LHCN-M2 (cell line): ENCODE measurements at regions not wholly inside any gene's neighbourhood (a gene's known extent, or its start where the extent isn't known, plus 50 kb on each side); places are given as distances from the start of the nearest gene placed in this dataset.

ENCODE experiments used
- DNase-seq: peaks from one replicate; pipeline ENCODE4 v3.0.0-alpha.2; 2012; ENCODE audit warnings: low read depth

DNA sequence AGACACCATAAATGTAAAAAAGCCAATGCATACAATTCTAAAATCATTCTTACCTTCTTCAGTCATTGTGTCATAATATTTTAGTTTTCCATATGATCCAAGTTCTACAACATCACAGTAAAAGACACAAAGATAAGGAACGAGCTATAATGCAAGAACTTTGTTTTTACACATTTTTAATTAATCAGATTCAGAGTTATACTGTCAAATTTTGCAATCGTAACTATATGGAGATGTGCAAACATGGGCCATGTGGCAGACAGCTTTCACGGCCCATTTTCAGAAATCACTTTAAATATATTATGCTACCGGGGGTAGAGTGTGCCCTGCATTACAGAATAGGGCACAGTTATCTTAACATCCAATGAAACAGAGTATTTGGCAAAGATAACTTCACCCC is 188.4 kb downstream of the ACER2 start:
- DNase-seq, result no peak

GRCh38 chr9:19595003-19595402 is 186.2 kb downstream of the ACER2 start:
- no peak for DNase-seq

DNA sequence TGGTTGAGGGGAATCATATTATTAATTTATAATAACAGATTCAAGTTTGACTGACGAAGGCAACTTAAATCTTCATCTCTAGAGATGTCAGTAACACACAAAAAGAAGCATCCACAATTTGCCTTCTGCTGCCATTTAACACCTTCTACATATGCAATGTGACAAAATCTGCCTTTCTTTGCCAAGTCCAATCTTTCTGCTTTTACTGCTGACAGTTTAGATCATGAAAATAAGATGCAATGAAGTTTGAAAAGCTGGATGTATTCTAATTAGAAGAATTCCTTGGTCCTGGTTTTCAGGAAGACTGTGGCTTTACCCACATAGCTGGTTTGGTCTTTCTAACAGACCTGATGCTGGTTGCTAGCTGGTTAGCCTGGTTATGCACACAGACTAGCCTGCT is 178.9 kb downstream of the ACER2 start:
- DNase-seq, result no peak

- DNase-seq, result no peak
Observed at GRCh38 chr9:19583890-19584289, 175.1 kb downstream of the ACER2 start.

GRCh38 chr9:19577411-19577810 is 168.6 kb downstream of the ACER2 start:
- no peak for DNase-seq

GRCh38 chr9:19568946-19569345 is 160.1 kb downstream of the ACER2 start:
- DNase-seq, result no peak

DNA sequence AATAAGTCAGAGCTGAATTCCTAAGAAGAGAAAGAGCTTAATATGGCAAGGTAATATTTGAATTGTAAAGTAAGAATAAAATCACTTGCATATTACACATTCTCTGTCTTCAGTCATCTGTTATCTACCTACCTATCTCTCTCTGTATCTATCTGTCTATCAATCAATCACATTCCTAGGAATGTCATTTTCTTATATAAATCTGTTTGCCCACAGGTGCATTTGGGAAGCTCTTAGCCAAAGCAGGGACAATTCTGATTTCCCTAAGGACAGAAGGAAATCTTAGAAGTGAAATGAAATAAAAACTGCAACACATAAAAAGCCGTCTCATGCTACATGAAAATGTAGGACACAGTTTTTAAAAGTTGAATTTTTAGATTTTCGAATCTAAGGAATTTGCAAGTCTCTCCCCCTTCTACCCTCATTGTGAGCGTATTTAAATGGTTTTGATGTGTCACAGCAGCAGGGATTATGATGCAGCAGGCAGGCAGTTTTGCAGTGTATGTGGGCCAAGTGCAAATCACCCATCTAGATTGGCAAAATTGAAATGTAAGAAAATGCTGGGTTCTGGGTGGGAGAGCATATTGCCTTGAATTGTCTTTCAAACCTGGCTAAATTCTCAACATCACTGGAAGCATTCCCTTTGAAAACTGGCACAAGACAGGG is 155.7 kb downstream of the ACER2 start:
- DNase-seq, result no peak

DNA sequence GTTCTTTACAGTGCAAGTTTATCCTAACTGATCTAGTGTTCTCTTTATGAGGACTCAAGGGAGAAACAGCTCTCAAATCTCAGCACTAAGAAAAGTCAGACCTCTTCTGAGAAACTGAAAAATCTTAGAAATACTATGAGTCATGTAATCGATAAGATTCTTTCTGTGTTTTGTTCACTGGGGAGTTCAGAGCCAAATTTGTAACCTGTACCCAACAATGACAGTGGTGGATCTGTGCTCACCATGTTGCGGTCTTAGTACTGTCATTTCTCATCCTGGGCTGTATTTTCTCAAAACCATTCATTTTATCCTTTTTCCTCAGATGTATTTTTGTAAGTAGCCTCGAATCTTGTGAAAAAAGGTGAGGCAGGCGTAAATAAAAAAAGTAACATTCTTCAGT is 146.4 kb downstream of the ACER2 start:
- no peak for DNase-seq

- DNase-seq, result no peak
Observed at GRCh38 chr9:19554529-19554928, 145.7 kb downstream of the ACER2 start.

DNA sequence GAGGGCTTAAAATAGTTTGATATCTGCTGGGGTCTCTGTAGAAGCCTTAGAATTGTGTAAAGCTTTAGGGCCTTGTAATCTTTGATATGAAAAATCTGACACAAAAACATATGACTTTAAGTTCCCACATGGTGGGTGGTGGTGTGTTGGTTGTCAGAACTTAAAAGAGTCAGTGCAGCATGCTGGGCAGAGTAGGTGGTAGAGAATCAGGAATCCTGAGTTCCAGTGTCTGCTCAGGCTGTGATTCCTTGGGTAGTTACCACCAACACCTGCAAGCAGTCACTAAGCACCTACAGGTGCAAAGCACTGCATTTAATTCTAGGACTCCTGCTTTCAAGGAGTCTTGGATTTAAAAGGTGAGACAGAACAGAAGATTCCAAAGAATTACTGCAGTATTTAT is 144.6 kb downstream of the ACER2 start:
- DNase-seq, result no peak

DNA sequence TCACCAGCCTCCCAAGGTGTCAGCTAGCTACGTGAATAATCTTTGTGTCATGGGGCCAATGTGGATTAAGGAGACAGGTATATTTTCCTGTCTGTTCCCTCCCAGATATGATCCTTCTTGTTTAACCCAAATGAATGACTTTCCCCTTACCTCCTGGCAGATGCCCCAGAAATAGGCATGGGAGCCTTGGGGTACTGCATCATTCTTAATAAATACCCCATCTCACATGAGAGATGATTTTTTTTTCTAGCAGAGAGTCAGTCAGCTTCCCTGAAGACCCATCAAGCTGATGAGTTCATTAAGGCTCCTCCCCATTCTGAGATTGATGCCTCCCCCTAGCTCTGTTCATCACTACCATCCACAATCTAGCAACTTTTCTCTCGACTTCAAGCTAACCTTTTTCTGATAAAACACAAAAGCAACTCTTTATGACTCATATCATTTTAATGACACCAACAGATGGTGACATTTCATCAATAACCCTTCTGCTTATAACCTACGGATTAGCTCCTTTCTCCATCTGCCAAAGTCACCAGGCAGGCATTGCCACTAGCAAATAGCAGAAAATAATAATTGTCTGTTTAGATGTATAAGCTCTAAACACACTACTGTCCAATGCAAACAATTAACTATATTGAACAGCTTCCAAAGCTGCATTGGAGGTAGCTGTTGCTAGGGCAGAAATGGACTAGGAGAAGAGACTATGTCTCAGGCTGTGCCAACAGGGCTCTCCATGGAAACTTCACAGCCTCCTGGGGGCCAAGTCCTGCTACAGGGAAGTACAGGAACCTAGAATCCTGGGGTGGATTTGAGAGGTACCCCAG is 143.7 kb downstream of the ACER2 start:
- DNase-seq, result peak; percentile 13

DNA sequence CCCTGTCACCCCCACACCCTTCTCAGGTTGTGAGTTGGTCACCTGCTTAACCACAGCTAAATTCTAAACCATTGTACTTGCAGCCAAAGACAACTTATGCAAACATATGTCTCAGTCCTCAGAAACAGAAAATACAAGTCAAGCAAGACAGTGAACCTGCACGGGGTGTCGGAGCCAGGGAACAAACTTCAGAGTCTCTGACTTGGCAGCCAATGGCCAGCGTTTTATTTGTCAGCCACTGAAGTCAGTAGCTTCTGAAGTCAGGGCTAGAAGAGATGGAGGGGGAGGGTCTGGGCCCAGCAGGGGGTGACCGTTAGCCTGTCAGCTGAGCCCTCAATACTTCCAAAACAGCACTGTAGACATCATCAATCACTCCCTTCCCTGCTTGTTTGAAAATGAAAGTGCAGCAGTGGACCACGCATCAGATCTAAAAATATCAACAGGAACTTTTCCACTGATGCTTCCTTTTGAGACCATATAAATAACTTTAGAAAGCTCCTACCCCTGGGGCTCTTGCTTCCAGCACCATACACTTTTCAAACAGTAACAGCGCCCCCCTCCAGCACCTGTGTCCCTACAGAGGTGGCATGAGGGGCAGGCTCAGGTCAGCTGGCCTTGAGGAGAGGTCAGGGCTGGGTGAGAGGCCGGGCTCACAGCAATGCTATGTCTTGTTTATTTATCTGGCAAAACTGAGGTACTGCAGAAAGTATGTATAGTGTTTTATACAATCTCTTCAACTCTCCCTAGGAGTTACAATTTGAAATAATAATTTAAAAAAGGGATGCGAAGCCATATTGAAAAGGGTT is 142.5 kb downstream of the ACER2 start:
- DNase-seq, result no peak

DNA sequence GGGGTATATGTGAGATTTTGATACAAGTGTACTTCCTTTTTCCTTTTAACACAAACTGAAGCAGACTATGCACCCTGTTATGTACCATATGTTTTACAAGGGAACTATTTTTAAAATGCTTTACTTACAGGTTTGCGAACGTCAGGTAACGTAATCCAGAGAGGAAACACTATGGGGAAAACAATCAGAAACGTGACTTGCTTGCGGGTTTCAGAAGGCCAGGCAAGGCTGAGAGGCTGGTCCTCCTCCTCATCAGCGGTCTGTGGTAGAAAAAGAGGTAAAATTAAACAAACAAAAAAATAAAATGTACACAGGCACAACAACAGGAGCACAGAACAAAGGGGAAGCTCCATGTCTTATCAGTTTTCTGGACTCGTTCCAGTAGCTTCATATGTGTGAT is 141.2 kb downstream of the ACER2 start:
- no peak for DNase-seq

- DNase-seq, result peak; percentile 17
Observed at GRCh38 chr9:19533373-19533772, 124.6 kb downstream of the ACER2 start.

- DNase-seq, result no peak
Observed at GRCh38 chr9:19527663-19528062, 118.9 kb downstream of the ACER2 start.

GRCh38 chr9:19522558-19522957 is 113.7 kb downstream of the ACER2 start:
- DNase-seq, result no peak

GRCh38 chr9:19521205-19521604 is 112.4 kb downstream of the ACER2 start:
- no peak for DNase-seq

DNA sequence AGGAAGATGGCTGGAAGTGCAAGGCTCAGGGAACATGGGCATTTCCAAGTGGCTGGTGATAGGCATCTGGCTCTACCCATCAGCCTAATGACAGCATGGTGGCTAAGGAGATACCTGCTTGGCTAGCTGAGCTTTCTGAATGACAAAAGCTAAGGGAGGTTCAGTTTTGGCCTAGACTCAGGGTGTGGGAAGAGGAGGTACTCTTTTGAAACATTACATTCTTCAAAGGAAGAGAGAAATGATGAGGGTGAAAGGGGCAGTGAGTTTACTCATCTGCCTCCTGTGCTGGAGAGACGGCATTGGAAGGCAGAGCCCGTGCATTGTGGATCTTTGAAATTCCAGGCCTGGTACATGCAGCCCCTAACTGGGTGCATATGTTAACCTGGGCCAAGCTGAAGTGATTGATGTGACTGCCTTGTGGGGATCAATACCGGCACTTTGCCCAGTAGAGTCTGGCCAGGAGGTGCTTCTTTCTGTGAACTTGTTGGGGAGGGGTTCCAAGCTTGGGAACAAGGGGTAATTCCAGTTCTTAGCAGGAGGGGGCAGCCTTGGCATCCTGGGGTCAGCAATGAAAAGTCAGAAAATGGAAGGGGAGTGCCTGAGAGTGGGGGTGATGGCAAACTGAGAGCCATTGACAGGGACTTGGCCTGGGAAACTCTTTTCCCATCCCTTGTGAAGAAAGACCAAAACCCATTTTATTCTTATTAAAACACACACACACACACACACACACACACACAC is 108.6 kb downstream of the ACER2 start:
- peak; percentile 2 for DNase-seq

GRCh38 chr9:19516348-19516747 is 107.5 kb downstream of the ACER2 start:
- DNase-seq, result no peak

GRCh38 chr9:19513671-19514275 is 105.0 kb downstream of the ACER2 start:
- DNase-seq, result peak; percentile 4

- DNase-seq, result peak; percentile 20
Observed at GRCh38 chr9:19512103-19512832, 103.5 kb downstream of the ACER2 start.
